H1 (cell line): ENCODE measurements at regions not wholly inside any gene's neighbourhood (a gene's known extent, or its start where the extent isn't known, plus 50 kb on each side); places are given as distances from the start of the nearest gene placed in this dataset.

Experiments
- ATF2 ChIP-seq: IDR thresholded peaks from 2 replicates; pipeline ENCODE4 v1.6.1; 2012; ENCODE audit warnings: low read length, inconsistent platforms
- BRCA1 ChIP-seq: IDR thresholded peaks from 2 replicates; pipeline ENCODE4 v1.6.1; 2012; ENCODE audit warnings: low read depth, low read length, improper control_type of control experiment
- CBX8 ChIP-seq: fragments of 300-800, 300-1000 bp; sonication (generic); IDR thresholded peaks from 2 replicates; pipeline ENCODE4 v1.7.1; 2016; ENCODE audit warnings: low read depth, low read length, borderline replicate concordance
- CEBPB ChIP-seq: IDR thresholded peaks from 2 replicates; pipeline ENCODE4 v1.6.1; 2012; ENCODE audit warnings: low read depth, low read length
- CTCF ChIP-seq, 3 experiments: IDR thresholded peaks; 1 replicate in 2 of 3; 2 replicates in 1 of 3; pipeline versions ENCODE4 v1.5.1 to v1.6.1; 2011; ENCODE audit warnings: low read length in 3 of 3, mild to moderate bottlenecking in 3 of 3, inconsistent platforms in 2 of 3, low read depth in 1 of 3, moderate library complexity in 1 of 3; ENCODE audit not compliant: insufficient read depth in 1 of 3; ENCODE audit errors: control extremely low read depth in 1 of 3
- EZH2 ChIP-seq: fragments of 200-600 bp; sonication (generic); IDR thresholded peaks from 2 replicates; pipeline ENCODE4 v1.7.1; 2012; ENCODE audit warnings: low read depth, mild to moderate bottlenecking, moderate library complexity, low read length, inconsistent platforms; ENCODE audit not compliant: severe bottlenecking
- KDM1A ChIP-seq: fragments of 200-600, 300-600 bp; sonication (generic); IDR thresholded peaks from 2 replicates; pipeline ENCODE4 v1.7.1; 2016; ENCODE audit warnings: mild to moderate bottlenecking, low read length, borderline replicate concordance
- POLR2A ChIP-seq, 2 experiments: IDR thresholded peaks; 1 replicate in 1 of 2; 2 replicates in 1 of 2; pipeline ENCODE4 v1.6.1; 2011; ENCODE audit warnings: low read depth in 2 of 2, low read length in 2 of 2, mild to moderate bottlenecking in 2 of 2; ENCODE audit errors: control extremely low read depth in 1 of 2
- POLR2AphosphoS5 ChIP-seq: IDR thresholded peaks from 2 replicates; pipeline ENCODE4 v1.6.1; 2011; ENCODE audit warnings: low read depth, low read length
- RBBP5 ChIP-seq: IDR thresholded peaks from 2 replicates; pipeline ENCODE4 v1.7.1; 2012; ENCODE audit warnings: low read depth, mild to moderate bottlenecking, inconsistent platforms, low read length, moderate library complexity, borderline replicate concordance
- SIN3A ChIP-seq, 2 experiments: IDR thresholded peaks in 1 of 2; conservative IDR thresholded peaks in 1 of 2; 2 replicates each; pipeline ENCODE4 v1.6.1; 2011 to 2012; ENCODE audit warnings: low read length in 2 of 2, improper control_type of control experiment in 1 of 2, low read depth in 1 of 2, mild to moderate bottlenecking in 1 of 2
- TAF1 ChIP-seq: IDR thresholded peaks from 2 replicates; pipeline ENCODE4 v1.6.1; 2011; ENCODE audit warnings: mild to moderate bottlenecking, low read depth, low read length
- TEAD4 ChIP-seq: IDR thresholded peaks from 2 replicates; pipeline ENCODE4 v1.6.1; 2012; ENCODE audit warnings: low read depth, low read length, inconsistent platforms, mixed read lengths
- USF2 ChIP-seq: IDR thresholded peaks from 2 replicates; pipeline ENCODE4 v1.6.1; 2011; ENCODE audit warnings: low read length, improper control_type of control experiment

- no peak for TF ChIP-seq POLR2AphosphoS5
- TF ChIP-seq CTCF (IDR thresholded peaks at IDR 0.05; ENCODE audit: control extremely low read depth in 1 of 3, insufficient read depth in 1 of 3, low read depth in 1 of 3, low read length in 3 of 3): no peak
- no peak for TF ChIP-seq CBX8
- TF ChIP-seq ATF2: no peak
- TF ChIP-seq CEBPB: no peak
- no peak for TF ChIP-seq POLR2A (IDR thresholded peaks at IDR 0.05; ENCODE audit: control extremely low read depth in 1 of 2, low read depth in 2 of 2, low read length in 2 of 2)
- no peak for TF ChIP-seq EZH2
- no peak for TF ChIP-seq TAF1
- no peak for TF ChIP-seq BRCA1
- no peak for TF ChIP-seq TEAD4
- TF ChIP-seq USF2: no peak
- TF ChIP-seq KDM1A: no peak
- TF ChIP-seq SIN3A (conservative IDR thresholded peaks at IDR 0.05 in 1 of 2, IDR thresholded peaks at IDR 0.05 in 1 of 2; ENCODE audit: low read depth in 1 of 2, low read length in 2 of 2): no peak
- TF ChIP-seq RBBP5: no peak
Measured at GRCh38 chr6:22227824-22228610, 68.8 kb downstream of the PRL start.
